CD4-positive, alpha-beta T cell (primary cell): ENCODE measurements at regions not wholly inside any gene's neighbourhood (a gene's known extent, or its start where the extent isn't known, plus 50 kb on each side); places are given as distances from the start of the nearest gene placed in this dataset.

Source experiments
- ATAC-seq: fragments of 200-7000 bp; cut with Tn5 transposase; one replicate; pipeline ENCODE4 v1.10.0; 2022; ENCODE audit warnings: mild to moderate bottlenecking; ENCODE audit not compliant: poor library complexity
- CTCF ChIA-PET: fragments of 350-600 bp; sonication (Branson Sonifier 250); formaldehyde crosslinking; loops from one replicate; lab custom pipeline; 2021; ENCODE audit warnings: antibody characterized with exemption, inconsistent platforms; lab: Charles Lee
- POLR2A ChIA-PET: fragments of 350-600 bp; sonication (Branson Sonifier 250); formaldehyde crosslinking; loops from one replicate; lab custom pipeline; 2021; ENCODE audit warnings: antibody characterized with exemption, inconsistent platforms; lab: Charles Lee
- DNase-seq, 14 experiments: peaks; one replicate each; pipeline ENCODE4 v3.0.0-alpha.2; 2013 to 2020; ENCODE audit warnings: mixed read lengths in 2 of 14
- H3K27ac ChIP-seq, 2 donors: one replicate each; pipeline versions ENCODE4 v1.5.1 to v1.7.0; 2013; ENCODE audit warnings: low read length in 2 of 2, low read depth in 1 of 2, mild to moderate bottlenecking in 1 of 2
- H3K27me3 ChIP-seq, 2 experiments: 1 replicate in 1 of 2; 2 replicates in 1 of 2; pipeline versions ENCODE4 v1.6.1 to v1.7.0; 2013; ENCODE audit warnings: low read length in 2 of 2, control low read depth in 1 of 2, mild to moderate bottlenecking in 1 of 2, moderate library complexity in 1 of 2; ENCODE audit not compliant: insufficient read depth in 2 of 2, control insufficient read depth in 1 of 2
- H3K36me3 ChIP-seq: one replicate; pipeline ENCODE4 v1.6.1; 2013; ENCODE audit warnings: low read length, control low read depth; ENCODE audit not compliant: insufficient read depth
- H3K4me1 ChIP-seq: one replicate; pipeline ENCODE4 v1.6.1; 2013; ENCODE audit warnings: low read length, control low read depth; ENCODE audit not compliant: insufficient read depth
- H3K4me3 ChIP-seq: one replicate; pipeline ENCODE4 v1.5.1; 2013; ENCODE audit warnings: mild to moderate bottlenecking, low read length, moderate library complexity
- H3K9me3 ChIP-seq, 2 experiments: 1 replicate in 1 of 2; 2 replicates in 1 of 2; pipeline versions ENCODE4 v1.6.1 to v1.7.0; 2013; ENCODE audit warnings: low read length in 2 of 2, mild to moderate bottlenecking in 2 of 2, control low read depth in 1 of 2, moderate library complexity in 1 of 2; ENCODE audit not compliant: control insufficient read depth in 1 of 2, insufficient read depth in 1 of 2
- H3K27ac Mint-ChIP-seq: one replicate; pipeline ENCODE4 v1.8.0; 2020; ENCODE audit warnings: mixed read lengths
- H3K27me3 Mint-ChIP-seq: one replicate; pipeline ENCODE4 v1.8.0; 2021; ENCODE audit warnings: mixed read lengths
- H3K36me3 Mint-ChIP-seq: one replicate; pipeline ENCODE4 v1.8.0; 2021; ENCODE audit warnings: low read depth, mixed read lengths
- H3K4me1 Mint-ChIP-seq: one replicate; pipeline ENCODE4 v1.8.0; 2021; ENCODE audit warnings: low read depth, mixed read lengths
- H3K4me3 Mint-ChIP-seq: one replicate; pipeline ENCODE4 v1.8.0; 2020; ENCODE audit warnings: mild to moderate bottlenecking, mixed read lengths
- H3K9me3 Mint-ChIP-seq: one replicate; pipeline ENCODE4 v1.8.0; 2020; ENCODE audit warnings: mixed read lengths
- intact Hi-C, 2 experiments: fragments of 100-400 bp; cut with DNase I in 1 of 2; cut with micrococcal nuclease in 1 of 2; formaldehyde crosslinking; loops; one replicate each; pipeline versions ENCODE4 v1.15.1 to v1.9.0; 2023 to 2025; cut with DNase I, micrococcal nuclease
- TF ChIP-seq, protein P1 (sequence below): fragments of 200-600 bp; IDR thresholded peaks from one replicate; pipeline ENCODE4 v1.8.0; 2022; ENCODE audit warnings: antibody characterized with exemption, mild to moderate bottlenecking

DNA sequence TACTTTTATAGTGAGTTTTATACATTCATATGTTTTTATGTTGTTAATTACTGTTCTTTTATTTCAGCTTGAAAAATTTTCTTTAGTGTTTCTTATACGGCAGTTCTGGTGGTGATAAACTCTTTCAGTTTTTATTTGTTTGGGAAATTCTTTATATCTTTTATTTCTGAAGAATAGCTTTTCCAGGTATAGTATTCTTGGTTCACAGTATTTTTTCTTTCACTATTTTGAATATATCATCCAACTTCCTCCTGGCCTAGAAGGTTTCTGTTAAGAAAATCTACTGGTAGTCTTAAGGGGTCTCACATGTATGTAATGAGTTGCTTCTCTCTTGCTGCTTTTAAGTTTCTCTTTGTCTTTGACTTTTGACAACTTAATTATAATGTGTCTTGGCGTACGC, 79.4 kb downstream of the NXNL2 start:
- TF ChIP-seq, protein P1, sequence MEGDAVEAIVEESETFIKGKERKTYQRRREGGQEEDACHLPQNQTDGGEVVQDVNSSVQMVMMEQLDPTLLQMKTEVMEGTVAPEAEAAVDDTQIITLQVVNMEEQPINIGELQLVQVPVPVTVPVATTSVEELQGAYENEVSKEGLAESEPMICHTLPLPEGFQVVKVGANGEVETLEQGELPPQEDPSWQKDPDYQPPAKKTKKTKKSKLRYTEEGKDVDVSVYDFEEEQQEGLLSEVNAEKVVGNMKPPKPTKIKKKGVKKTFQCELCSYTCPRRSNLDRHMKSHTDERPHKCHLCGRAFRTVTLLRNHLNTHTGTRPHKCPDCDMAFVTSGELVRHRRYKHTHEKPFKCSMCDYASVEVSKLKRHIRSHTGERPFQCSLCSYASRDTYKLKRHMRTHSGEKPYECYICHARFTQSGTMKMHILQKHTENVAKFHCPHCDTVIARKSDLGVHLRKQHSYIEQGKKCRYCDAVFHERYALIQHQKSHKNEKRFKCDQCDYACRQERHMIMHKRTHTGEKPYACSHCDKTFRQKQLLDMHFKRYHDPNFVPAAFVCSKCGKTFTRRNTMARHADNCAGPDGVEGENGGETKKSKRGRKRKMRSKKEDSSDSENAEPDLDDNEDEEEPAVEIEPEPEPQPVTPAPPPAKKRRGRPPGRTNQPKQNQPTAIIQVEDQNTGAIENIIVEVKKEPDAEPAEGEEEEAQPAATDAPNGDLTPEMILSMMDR: no peak
- no peaks in the 10 kb centered on the region for H3K36me3 ChIP-seq
- H3K27ac ChIP-seq: no peak overlapping the region
- ATAC-seq (no peak), DNase-seq (no peak)
- Mint-ChIP-seq H3K4me3 (no peak overlapping the region), H3K36me3 (peaks cover 6% of the 10 kb centered on the region), H3K4me1 (no peaks in the 10 kb centered on the region), H3K27ac (no peak overlapping the region), H3K9me3 (peaks cover 16% of the 10 kb centered on the region), H3K27me3 (peaks cover 19% of the 10 kb centered on the region)
- H3K4me1 ChIP-seq: no peaks in the 10 kb centered on the region
- peaks cover 0 to 5% of the 10 kb centered on the region in 2 experiments for H3K27me3 ChIP-seq
- intact Hi-C loops: no loop called here
- CTCF ChIA-PET: no interaction called here
- H3K4me3 ChIP-seq: no peak overlapping the region
- POLR2A ChIA-PET: no interaction called here
- H3K9me3 ChIP-seq: peaks cover 19 to 22% of the 10 kb centered on the region in 2 experiments

GRCh38 chr9:88623698-88624097, 88.7 kb downstream of the NXNL2 start:
- DNase-seq (no peak), ATAC-seq (no peak)
- Mint-ChIP-seq H3K4me3 (no peak overlapping the region), H3K36me3 (no peaks in the 10 kb centered on the region), H3K27ac (no peak overlapping the region), H3K9me3 (peaks cover 2% of the 10 kb centered on the region), H3K27me3 (peaks cover 21% of the 10 kb centered on the region), H3K4me1 (no peaks in the 10 kb centered on the region)
- Histone ChIP-seq H3K4me1 (no peaks in the 10 kb centered on the region), H3K4me3 (no peak overlapping the region), H3K36me3 (no peaks in the 10 kb centered on the region), H3K9me3 (peaks cover 0 to 2% of the 10 kb centered on the region in 2 experiments), H3K27me3 (no peaks in the 10 kb centered on the region), H3K27ac (no peak overlapping the region)
- TF ChIP-seq, protein P1: no peak
- ChIA-PET POLR2A (no interaction called here), CTCF (no interaction called here)
- intact Hi-C loops: no loop called here

DNA sequence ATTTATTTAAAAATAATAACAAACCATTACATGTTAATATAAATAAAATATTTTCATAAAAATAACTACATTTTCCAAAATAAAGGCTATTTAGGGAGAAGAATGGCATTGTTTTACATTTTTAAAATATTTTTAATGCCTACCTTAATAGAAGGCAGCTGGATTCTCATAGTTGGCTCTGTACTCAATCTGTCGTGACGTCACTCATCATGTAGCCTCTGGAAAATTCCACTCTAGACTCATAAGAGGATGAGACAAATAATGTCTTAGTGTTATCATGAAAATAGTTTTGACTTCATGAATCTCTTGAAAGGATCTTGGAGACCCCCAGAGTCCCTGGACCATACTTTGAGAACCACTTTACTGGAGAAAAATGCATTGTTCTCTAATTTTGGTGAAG, 93.1 kb downstream of the NXNL2 start:
- intact Hi-C loops: no loop called here
- Mint-ChIP-seq H3K36me3 (no peaks in the 10 kb centered on the region), H3K4me1 (no peaks in the 10 kb centered on the region), H3K9me3 (peaks cover 2% of the 10 kb centered on the region), H3K4me3 (no peak overlapping the region), H3K27ac (no peak overlapping the region), H3K27me3 (no peaks in the 10 kb centered on the region)
- ChIA-PET CTCF (no interaction called here), POLR2A (no interaction called here)
- Histone ChIP-seq H3K27me3 (no peaks in the 10 kb centered on the region), H3K9me3 (no peaks in the 10 kb centered on the region), H3K4me1 (no peaks in the 10 kb centered on the region), H3K36me3 (no peaks in the 10 kb centered on the region), H3K4me3 (no peak overlapping the region), H3K27ac (no peak overlapping the region)
- DNase-seq: no peak
- no peak for ATAC-seq
- TF ChIP-seq, protein P1: no peak
